Central memory CD4-positive, alpha-beta T cell (primary cell): ENCODE measurements at regions not wholly inside any gene's neighbourhood (a gene's known extent, or its start where the extent isn't known, plus 50 kb on each side); places are given as distances from the start of the nearest gene placed in this dataset.

ENCODE experiments used
- DNase-seq: peaks from one replicate; pipeline ENCODE4 v3.0.0; 2022

DNA sequence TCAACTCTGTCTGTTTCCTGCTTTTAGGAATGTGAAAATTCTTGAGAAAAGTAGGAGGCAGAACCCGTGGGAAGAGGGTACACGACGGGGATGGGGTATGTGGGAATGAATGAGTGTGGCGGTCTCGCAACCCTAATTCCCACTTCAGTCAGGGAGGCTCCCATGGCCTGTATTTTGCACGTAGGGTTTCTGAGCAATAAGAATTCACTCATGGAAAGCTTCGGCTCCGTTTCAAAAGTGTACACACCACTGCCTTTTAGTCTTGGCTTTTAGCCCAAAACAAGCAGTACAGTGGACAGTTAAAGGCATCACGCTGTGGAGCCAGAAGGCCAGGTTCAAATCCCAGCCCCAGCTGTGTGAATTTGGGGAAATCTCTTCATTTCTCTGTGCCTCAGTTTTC is 116.7 kb downstream of the MN1 start:
- no peak for DNase-seq

- DNase-seq: no peak
Observed at GRCh38 chr22:27685515-27685914, 116.0 kb downstream of the MN1 start.

GRCh38 chr22:27685970-27686369 is 115.6 kb downstream of the MN1 start:
- no peak for DNase-seq

- no peak for DNase-seq
Observed at GRCh38 chr22:27686534-27686933, 115.0 kb downstream of the MN1 start.

GRCh38 chr22:27687984-27688545 is 113.5 kb downstream of the MN1 start:
- no peak for DNase-seq

- no peak for DNase-seq
Observed at GRCh38 chr22:27689664-27690063, 111.9 kb downstream of the MN1 start.

DNA sequence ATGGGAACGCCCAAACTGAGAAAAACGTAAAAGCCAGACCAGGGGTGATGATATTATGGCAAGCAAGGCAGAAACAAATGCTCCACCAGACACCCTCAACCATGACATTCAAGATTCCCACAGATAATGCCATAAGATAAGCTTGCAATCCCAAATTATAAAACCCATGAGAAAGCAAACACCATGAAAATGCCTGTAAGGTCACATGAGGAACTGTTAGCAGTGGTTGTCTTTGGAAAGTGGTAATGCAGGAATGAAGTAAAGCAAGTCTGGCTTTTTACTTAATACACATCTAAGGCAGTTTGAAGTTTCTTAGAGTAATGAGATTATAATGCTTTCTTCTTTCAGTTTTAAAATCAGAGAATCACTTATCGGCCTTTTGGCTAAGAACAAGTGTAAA is 111.0 kb downstream of the MN1 start:
- DNase-seq: no peak

GRCh38 chr22:27692243-27692642 is 109.3 kb downstream of the MN1 start:
- DNase-seq: no peak

DNA sequence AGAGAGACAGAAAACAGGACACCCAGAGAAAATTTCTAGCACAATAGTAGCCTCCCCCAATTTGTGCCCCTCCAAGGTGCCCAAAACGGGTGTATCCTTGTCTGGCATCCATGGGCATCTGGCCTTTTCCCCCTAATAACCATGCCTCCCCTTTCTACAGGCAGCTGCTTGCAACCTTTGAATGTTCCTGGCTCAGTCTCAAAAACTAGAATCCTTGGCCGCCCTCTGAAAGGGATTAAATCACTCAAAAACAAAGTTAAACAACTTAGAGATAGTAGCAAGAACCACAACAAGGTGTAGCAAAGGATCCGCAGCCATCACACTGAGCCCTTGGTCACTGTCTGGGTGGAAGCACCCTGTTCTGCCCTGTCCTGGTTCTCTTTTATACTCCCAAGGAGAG is 105.6 kb downstream of the MN1 start:
- DNase-seq: no peak

- no peak for DNase-seq
Observed at GRCh38 chr22:27697888-27698287, 103.7 kb downstream of the MN1 start.
